ENCODE measurements at regions not wholly inside any gene's neighbourhood (a gene's known extent, or its start where the extent isn't known, plus 50 kb on each side); places are given as distances from the start of the nearest gene placed in this dataset.

DNA sequence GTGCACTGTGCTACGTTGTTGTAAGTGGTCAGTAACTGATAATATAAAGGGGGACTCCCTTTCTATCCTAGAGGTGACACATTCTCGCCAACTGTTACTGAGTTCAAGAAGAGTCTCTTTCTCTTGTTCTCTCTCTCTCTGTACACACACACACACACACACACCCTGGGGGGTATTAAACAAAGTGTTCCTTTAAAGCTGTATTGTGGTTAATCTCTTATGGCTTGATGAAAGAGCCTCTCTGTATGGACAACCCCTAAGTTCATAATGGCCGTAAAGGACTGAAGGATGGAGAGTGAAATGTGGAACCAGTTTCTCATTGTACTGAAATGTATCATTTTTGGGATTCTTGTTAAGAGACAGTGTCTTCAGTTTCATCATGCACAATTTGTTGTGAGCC lies 145.2 kb upstream of the BMPER start:
- DNase-seq: no peak

- DNase-seq: no peak
Observed at GRCh38 chr7:33760834-33761233, 144.5 kb upstream of the BMPER start.

- no peak for DNase-seq
Observed at GRCh38 chr7:33761449-33762080, 143.8 kb upstream of the BMPER start.

- no peak for DNase-seq
Observed at GRCh38 chr7:33762151-33762910, 143.0 kb upstream of the BMPER start.

DNA sequence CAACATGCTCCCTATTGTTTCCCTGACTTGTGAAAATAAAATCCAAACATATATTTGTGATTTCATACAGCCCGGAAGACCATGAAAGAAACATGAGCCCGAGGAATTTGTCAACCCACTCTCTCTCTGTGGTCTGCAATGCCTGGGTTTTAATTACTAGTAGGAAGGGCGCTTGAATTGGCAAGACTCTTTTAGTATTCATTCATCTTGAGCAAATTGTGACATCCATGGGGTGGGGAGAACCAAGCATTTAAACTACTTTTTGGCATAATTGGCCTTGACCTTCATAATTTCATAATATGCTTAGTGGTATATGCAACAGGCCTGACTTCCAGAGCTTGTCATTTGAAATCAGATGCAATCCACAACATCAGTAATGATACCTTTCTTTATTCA lies 142.4 kb upstream of the BMPER start:
- DNase-seq: no peak

DNA sequence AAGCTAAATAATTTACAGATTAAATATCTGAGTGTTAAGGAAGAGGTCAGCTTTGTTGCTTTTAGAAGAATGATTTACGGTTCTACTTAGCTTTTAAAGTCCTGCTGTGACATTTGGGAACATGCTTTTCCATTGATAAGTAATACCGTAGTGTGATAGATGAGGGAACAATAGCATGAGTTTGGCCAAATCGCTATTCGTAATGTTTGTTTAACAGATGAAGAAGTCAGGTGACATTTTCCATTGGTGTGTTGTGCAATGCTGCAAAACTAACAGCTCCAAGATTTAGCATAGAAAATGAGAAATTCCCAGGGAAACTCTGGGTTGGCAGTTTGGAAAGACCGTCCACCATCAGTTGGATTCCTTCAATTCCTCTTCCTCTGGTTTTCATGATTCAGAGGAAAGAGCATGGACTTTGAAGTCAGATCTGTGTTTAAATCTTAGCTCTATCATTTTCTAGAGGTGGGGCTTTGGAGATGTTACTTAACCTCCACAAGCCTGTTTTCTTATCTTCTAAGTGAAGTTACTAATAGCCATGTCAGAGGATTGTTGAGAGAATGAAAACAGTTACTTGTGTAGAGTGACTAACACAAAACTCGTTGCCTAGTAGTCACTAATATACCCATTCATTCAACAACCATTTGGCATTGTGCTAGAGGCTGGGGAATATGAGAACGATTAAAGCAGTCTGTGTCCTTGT lies 140.4 kb upstream of the BMPER start:
- DNase-seq: no peak

- DNase-seq: no peak
Observed at GRCh38 chr7:33766405-33766804, 138.9 kb upstream of the BMPER start.

GRCh38 chr7:33769930-33770329 lies 135.4 kb upstream of the BMPER start:
- no peak for DNase-seq

- DNase-seq: no peak
Observed at GRCh38 chr7:33770576-33770975, 134.8 kb upstream of the BMPER start.

DNA sequence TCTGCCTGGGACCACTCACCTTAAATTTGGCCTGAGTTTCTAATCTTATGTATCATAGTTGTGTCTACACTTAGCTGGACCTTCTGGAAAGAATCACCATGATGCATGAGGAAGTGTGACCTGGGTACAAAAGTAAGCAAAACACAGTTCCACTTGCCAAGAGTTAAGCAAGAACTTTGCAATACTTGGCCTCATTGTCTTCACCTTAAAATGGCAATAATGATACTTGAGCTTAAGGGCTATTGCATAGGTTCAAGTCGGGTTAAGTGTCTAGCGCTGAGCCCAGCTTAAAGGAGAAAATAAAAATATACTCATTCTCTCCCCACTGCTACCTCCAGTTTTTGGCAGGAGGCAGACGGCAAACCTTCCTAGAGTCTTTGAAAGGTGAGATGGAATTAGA lies 133.9 kb upstream of the BMPER start:
- DNase-seq: no peak

GRCh38 chr7:33773053-33773452 lies 132.3 kb upstream of the BMPER start:
- DNase-seq: no peak

DNA sequence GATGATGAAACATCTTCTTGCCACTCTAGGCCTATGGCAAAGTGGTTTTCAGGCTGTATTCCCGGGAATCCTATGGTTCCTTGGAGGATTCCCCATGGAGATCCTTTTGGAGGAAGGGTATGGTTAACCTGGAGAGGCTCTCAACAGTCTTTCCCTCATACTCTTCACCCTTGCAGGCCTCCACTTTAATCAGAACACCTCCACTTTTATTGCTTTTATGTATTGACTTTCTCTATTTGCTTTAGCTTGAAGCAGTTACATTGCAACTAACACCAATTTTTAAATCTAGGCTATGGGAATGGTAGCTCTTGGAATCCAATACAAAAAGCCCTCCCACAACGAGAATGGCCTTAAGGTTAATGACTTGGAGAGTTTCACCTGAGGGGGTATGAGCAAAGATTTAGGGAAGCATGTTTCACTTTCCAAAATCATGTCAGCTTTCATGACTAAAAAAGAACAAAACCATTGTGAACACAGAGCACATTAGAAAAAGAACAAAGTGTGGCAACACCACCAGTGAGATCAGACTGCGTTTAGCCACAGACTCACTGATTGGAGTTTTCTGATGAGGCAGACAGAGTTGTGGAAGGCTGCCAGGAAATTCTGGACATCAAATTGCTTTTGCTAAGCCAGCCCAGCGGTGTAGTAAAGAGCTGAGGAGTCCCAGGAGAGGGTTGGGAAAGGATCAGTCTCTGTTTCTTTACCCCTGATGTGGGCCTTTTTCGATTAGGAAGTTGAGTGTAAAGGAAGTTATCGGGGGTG lies 130.4 kb upstream of the BMPER start:
- DNase-seq: no peak

DNA sequence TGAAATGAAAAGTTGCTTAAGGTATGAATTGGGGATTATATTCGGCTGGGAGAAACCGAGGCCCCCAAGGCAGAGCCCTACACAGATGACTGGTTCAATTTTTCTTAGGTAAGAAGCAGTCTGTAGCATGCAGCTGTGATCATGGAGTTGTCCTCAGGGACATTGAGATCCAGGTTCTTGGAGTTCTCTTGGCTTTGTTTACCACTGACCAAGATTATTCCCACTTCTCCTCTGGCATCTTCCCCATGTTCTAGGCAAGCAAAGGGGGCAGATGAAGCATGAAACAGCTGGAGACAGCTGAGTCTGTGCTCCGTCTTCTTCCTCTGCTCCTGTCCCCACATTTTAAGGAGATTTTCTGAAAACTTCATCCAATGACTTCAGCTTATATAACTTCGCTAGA lies 129.5 kb upstream of the BMPER start:
- no peak for DNase-seq

- DNase-seq: no peak
Observed at GRCh38 chr7:33776788-33777187, 128.6 kb upstream of the BMPER start.

- DNase-seq: no peak
Observed at GRCh38 chr7:33778195-33778594, 127.1 kb upstream of the BMPER start.

DNA sequence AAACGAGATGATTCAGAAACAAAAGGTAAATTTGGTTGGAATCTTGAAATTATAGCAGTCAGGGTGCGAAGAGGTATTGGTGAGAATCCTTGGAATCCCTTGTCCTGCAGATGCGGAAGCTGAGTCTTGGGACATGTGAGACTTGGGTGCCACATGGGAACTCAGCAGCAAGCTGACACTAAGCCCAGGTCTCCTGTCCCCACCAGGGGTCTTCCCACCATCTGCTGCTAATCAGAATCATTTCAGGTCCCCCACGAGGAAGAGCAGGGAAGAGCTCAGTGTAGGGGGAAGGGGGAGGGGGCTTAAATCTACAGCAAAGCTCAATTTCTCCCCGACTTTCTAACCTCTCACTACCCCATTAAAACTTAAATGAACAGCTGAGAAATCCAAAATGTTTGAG lies 126.1 kb upstream of the BMPER start:
- no peak for DNase-seq

DNA sequence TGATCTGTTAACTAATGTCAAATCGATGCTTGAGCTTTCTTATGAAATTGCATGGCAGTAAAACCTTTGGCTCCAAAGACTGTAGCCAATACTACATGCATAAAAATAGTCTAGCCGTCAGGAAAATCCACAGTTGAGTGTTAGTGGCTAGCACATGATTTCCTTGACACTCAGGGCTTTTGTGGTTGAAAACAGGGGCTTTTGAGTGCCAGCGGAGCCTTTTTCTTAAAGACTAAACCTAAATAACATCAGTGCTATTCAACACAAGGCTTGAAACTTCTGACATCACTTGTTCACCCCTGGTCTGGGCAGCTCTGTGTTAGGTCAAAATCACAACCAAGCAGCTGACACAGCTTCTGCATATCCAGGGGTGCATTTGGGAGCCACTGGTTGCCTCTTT lies 124.2 kb upstream of the BMPER start:
- DNase-seq: no peak

DNA sequence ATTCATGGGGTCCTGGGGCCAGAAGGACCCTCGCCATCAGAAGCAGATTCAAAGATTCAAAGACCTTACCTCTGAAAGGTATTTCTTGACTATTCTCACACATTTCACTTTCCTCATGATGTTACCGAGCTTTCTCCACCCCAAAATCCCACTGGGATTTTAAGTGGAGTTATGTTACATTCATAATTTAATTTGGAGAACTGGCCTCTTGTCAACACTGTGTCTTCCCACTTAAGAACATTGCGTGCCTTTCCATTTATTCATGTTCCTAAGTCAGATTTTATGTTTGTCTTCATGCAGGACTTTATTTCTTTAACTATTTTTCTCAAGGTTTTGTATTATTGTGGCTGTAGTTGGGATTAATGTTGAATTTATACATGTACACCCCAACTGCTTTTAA lies 123.5 kb upstream of the BMPER start:
- no peak for DNase-seq

DNA sequence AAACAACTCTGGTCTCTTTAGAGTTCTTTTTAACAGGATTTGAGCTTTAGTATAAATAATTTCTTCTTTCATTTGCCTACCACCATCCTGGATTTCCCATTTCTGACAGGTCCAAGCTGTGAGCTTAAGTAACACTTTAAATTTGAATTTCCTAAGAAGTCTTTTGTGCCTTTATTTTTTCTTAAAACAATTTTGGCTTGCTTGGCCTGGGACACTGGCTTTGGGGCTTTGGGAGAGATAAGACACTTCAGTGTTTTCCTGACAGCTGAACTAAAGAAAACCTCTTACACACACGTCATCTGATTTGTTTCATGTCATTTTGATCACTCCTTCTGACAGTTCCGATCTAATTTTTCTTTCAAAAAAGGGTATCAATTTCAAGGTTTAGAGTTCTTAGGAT lies 121.3 kb upstream of the BMPER start:
- no peak for DNase-seq

- DNase-seq: no peak
Observed at GRCh38 chr7:33788531-33788930, 116.8 kb upstream of the BMPER start.

DNA sequence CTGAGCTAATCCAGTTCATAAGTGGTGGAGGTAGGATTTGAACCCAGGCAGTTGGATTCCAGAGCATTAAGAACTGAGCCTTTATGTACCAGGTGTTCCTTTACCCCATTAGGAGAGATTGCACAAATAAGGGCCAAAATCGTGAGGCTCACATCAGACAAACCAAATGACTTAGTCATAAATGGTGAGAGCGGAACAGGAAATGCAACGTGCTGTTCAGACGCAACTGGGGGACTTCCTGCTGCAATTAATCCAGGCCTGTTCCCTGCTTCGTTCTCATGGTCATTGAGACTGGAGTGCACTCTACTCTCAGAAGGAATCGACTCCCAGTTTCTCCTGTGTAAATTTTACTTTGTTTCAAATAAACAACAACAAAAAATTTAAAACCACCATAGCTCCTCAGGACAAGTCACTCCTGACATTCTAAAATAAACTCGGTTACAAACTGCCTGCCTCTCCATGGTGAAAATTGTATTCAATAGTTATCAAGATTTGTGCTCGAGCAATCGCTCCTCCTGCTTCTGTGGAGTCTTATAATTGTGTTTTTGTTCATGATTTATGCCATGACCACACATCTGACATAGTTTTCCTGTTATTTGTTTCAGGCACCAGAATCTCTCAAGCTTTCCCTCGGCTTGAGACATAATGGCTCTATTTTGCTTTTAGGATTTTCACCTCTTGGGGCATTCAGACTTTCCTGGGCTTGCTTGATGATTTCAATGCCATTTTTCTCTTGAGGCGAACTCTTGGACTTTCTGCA lies 115.3 kb upstream of the BMPER start:
- no peak for DNase-seq

- DNase-seq: no peak
Observed at GRCh38 chr7:33790746-33791145, 114.6 kb upstream of the BMPER start.

DNA sequence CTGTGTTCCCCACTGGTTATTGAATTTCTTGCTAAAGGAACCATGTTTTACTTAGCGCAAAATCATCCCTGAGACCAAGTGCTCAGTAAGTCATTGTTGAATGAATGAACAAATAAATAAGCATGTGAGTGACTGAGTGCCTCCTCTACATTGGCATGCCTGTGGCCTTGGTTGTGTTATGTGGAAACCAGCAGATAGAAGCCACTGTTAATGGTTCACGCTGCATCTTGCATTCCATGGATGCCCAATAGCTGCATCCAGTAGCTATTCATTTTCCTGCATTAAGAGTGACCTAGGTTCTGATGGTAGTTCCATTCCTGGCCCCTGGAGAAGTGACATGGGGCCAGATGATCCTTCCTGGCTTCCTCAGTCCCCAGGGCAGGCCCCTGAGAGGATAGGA lies 113.3 kb upstream of the BMPER start:
- DNase-seq: no peak

All from CD4-positive, alpha-beta T cell treated with Interleukin-10 for 1 hour (primary cell).